Astrocyte of the spinal cord (primary cell): ENCODE measurements at regions not wholly inside any gene's neighbourhood (a gene's known extent, or its start where the extent isn't known, plus 50 kb on each side); places are given as distances from the start of the nearest gene placed in this dataset.

ENCODE experiments used
- DNase-seq: peaks from one replicate; pipeline ENCODE4 v3.0.0; 2011; ENCODE audit warnings: low read depth, low spot score
- H3K4me3 ChIP-seq: 2 replicates; pipeline ENCODE4 v1.5.1; 2011; ENCODE audit warnings: low read depth, mild to moderate bottlenecking, low read length, moderate library complexity
- CTCF ChIP-seq: IDR thresholded peaks from 2 replicates; pipeline ENCODE4 v1.5.1; 2012; ENCODE audit warnings: low read depth, mild to moderate bottlenecking, low read length, inconsistent platforms
- in situ Hi-C: cut with HindIII; loops from 2 replicates; pipeline ENCODE4 v1.10.0; 2017; ENCODE audit warnings: low sequenced_read_pairs

DNA sequence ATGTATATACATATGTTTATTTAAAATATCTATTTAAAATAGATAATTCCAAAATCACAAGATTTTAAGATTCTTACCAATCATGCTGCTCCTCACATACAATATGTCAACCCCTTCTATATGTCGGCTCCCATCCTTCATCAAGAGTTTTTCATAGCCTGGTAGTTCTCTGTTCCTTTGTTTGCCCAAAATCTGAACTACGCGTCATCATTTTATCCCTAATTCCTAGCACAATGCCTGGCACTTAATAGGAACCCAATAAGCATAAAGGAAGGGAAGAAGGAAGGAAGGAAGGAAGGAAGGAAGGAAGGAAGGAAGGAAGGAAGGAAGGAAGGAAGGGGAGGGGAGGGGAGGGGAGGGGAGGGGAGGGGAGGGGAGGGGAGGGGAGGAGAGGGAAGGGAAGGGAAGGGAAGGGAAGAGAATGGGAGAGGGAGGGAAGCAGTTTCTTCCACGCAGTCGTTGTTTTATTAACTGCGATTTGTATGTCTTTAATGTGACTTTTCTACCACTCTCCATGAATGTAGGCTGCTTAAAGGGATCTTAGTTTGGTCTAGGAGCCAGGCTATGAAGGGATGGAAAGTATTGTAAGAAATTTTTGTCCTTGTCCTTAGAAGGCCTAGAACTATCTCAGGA lies 83.3 kb upstream of the PCGF5 start:
- in situ Hi-C loops, result no loop called here
- no peak overlapping the region for H3K4me3 ChIP-seq
- no peak for DNase-seq
- TF ChIP-seq CTCF, result no peak

- in situ Hi-C loops, result no loop called here
- no peak for TF ChIP-seq CTCF
- no peak for DNase-seq
- no peak overlapping the region for H3K4me3 ChIP-seq
Observed at GRCh38 chr10:91137822-91138221, 82.6 kb upstream of the PCGF5 start.

GRCh38 chr10:91140995-91141549 lies 79.4 kb upstream of the PCGF5 start:
- in situ Hi-C loops, result no loop called here
- TF ChIP-seq CTCF, result no peak
- DNase-seq, result no peak
- no peak overlapping the region for H3K4me3 ChIP-seq

DNA sequence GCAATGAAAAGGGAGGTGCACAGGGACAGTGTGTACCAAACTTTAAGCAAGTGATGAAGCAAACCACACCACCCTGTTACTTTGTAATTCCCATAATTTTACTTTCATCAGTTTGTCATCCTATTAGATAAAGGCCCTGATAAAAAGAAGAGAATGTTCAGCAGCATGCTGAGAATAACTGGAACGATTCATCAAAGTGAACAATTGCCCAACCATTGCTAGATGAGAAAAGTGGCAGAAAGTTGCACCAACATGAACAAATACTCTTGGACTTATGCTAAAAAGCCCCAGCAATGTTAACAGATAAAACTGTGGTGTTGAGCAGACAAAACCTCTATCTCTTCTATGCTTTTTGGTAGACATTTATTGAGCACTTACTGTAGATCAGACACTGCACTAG lies 75.5 kb upstream of the PCGF5 start:
- in situ Hi-C loops, result no loop called here
- no peak overlapping the region for H3K4me3 ChIP-seq
- DNase-seq, result no peak
- no peak for TF ChIP-seq CTCF

DNA sequence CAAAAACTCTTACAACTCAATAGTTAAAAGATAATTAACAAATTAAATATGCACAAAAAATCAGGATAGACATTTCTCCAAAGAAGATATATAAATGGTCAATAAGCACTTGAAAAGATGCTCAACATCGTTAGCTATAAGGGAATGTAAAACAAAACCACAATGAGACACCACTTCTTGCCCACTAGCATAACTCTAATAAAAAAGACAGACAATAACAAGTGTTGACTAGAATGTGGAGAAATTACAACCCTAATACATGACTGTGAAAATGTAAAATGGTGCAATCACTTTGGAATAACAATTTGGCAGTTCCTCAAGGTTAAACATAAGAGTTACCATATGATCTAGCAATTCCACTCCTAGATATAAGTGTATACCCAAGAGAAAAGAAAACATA lies 74.3 kb upstream of the PCGF5 start:
- no peak overlapping the region for H3K4me3 ChIP-seq
- no peak for TF ChIP-seq CTCF
- in situ Hi-C loops, result no loop called here
- DNase-seq, result no peak

- DNase-seq, result no peak
- no peak for TF ChIP-seq CTCF
- in situ Hi-C loops, result no loop called here
- H3K4me3 ChIP-seq, result no peak overlapping the region
Observed at GRCh38 chr10:91149550-91149949, 70.9 kb upstream of the PCGF5 start.
